Endothelial cell of umbilical vein (primary cell): ENCODE measurements at regions not wholly inside any gene's neighbourhood (a gene's known extent, or its start where the extent isn't known, plus 50 kb on each side); places are given as distances from the start of the nearest gene placed in this dataset.

Experiments
- CTCF ChIP-seq, 2 donors: IDR thresholded peaks; 1 replicate in 1 of 2; 2 replicates in 1 of 2; pipeline ENCODE4 v1.5.1; 2011; ENCODE audit warnings: low read length in 2 of 2, mild to moderate bottlenecking in 2 of 2, moderate library complexity in 2 of 2, control low read depth in 1 of 2, inconsistent platforms in 1 of 2, low read depth in 1 of 2; ENCODE audit not compliant: insufficient read depth in 1 of 2; ENCODE audit errors: extremely low read depth in 1 of 2
- EZH2 ChIP-seq: IDR thresholded peaks from 2 replicates; pipeline ENCODE4 v1.6.1; 2012; ENCODE audit warnings: borderline replicate concordance, low read depth, mild to moderate bottlenecking, moderate library complexity, low read length, inconsistent platforms; ENCODE audit not compliant: severe bottlenecking
- FOS ChIP-seq: IDR thresholded peaks from 2 replicates; pipeline ENCODE4 v1.6.1; 2011; ENCODE audit warnings: mild to moderate bottlenecking, low read length, moderate library complexity, borderline replicate concordance; ENCODE audit not compliant: insufficient read depth
- GATA2 ChIP-seq: IDR thresholded peaks from 2 replicates; pipeline ENCODE4 v1.7.0; 2011; ENCODE audit warnings: low read depth, mild to moderate bottlenecking, moderate library complexity, mixed read lengths, low read length; ENCODE audit not compliant: insufficient read length, insufficient read depth
- JUN ChIP-seq: IDR thresholded peaks from 2 replicates; pipeline ENCODE4 v1.6.1; 2011; ENCODE audit warnings: borderline replicate concordance, low read depth; ENCODE audit not compliant: insufficient read length, insufficient read depth
- POLR2A ChIP-seq: IDR thresholded peaks from 2 replicates; pipeline ENCODE4 v1.6.1; 2012; ENCODE audit warnings: low read depth, mild to moderate bottlenecking, control low read depth, low read length
- POLR2AphosphoS5 ChIP-seq: IDR thresholded peaks from 2 replicates; pipeline ENCODE4 v1.6.1; 2012; ENCODE audit warnings: low read depth, mild to moderate bottlenecking, control low read depth, low read length, moderate library complexity; ENCODE audit not compliant: insufficient read depth

- TF ChIP-seq POLR2A (no peak), CTCF (IDR thresholded peaks at IDR 0.05; ENCODE audit: extremely low read depth in 1 of 2, insufficient read depth in 1 of 2, low read depth in 1 of 2, low read length in 2 of 2) (no peak), EZH2 (no peak), POLR2AphosphoS5 (no peak), FOS (no peak), GATA2 (no peak), JUN (no peak)
Observed at GRCh38 chr6:82619573-82619972, 256.0 kb downstream of the TPBG start.
